GM12872 (cell line): ENCODE measurements at regions not wholly inside any gene's neighbourhood (a gene's known extent, or its start where the extent isn't known, plus 50 kb on each side); places are given as distances from the start of the nearest gene placed in this dataset.

Experiments
- TF ChIP-seq, protein P1 (sequence below): IDR thresholded peaks from 3 replicates; pipeline ENCODE4 v1.5.1; 2011; ENCODE audit warnings: low read depth, mild to moderate bottlenecking, low read length, moderate library complexity; ENCODE audit not compliant: insufficient read depth

DNA sequence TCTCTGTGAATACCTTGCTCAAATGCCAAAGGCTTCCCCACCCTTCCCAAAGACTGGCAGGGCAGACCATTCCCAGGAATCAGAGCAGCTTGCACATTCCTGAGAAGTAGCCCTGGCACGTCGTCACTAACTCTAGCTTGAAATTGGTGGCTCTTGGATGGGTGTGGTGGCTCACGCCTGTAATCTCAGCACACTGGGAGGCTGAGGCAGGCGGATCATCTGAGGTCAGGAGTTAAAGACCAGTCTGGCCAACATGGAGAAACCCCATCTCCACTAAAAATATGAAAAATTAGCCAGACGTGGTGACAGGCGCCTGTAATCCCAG is 108.2 kb upstream of the MPP7 start:
- TF ChIP-seq, protein P1, sequence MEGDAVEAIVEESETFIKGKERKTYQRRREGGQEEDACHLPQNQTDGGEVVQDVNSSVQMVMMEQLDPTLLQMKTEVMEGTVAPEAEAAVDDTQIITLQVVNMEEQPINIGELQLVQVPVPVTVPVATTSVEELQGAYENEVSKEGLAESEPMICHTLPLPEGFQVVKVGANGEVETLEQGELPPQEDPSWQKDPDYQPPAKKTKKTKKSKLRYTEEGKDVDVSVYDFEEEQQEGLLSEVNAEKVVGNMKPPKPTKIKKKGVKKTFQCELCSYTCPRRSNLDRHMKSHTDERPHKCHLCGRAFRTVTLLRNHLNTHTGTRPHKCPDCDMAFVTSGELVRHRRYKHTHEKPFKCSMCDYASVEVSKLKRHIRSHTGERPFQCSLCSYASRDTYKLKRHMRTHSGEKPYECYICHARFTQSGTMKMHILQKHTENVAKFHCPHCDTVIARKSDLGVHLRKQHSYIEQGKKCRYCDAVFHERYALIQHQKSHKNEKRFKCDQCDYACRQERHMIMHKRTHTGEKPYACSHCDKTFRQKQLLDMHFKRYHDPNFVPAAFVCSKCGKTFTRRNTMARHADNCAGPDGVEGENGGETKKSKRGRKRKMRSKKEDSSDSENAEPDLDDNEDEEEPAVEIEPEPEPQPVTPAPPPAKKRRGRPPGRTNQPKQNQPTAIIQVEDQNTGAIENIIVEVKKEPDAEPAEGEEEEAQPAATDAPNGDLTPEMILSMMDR: no peak

DNA sequence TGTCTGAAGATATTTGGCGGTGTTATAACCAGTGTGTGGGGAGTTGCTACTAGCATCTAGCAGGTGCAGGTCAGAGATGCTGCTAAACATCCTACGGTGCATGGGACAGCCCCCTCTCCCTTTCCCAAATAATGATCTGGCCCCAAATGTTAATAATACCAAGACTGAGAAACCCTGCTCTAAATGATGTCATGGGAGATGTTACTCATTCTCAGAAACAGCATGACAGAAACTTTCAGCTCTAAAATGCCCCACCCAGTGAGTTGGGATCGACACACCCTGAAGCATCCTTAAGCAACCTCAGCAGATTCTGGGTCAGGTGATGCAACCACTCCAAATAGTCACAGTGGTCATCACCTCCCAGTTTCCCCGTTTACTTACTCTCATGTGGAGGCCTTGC is 108.8 kb upstream of the MPP7 start:
- TF ChIP-seq, protein P1: no peak

DNA sequence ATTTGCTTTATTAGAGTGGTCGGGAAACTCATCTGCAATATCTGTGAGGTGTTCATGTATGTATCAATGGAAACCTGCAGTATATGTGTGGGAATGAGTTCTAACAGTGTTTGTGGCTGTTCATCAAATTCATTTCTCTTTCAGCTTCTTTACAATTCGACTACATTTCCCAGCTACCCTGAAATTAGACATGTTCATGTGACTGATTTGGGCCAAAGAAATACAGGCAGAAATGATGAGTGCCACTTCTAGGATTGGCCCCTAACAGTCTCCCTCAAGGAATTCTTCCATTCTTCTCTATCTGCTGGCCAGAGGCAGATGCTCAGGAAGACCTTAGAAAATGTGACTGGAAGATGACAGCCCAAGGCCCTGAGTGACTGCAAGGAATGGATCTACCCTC is 114.8 kb upstream of the WAC start:
- TF ChIP-seq, protein P1: no peak

DNA sequence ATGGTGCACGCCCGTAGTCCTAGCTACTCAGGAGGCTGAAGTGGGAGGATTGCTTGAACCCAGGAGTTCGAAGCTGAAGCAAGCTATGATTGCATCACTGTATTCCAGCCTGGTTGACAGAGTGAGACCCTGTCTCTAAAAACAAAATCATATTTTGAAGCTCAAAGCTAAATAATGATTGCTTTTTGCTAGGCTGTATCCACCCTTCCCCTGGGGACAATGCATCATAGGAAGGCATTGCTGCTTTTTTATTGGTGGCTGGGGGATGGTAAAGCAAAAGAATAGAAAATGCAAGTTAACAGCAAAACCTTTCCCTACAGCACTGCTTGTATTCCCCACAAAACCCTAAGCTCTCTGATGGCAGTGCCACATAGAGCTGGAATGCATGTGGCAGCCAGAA is 107.5 kb upstream of the WAC start:
- TF ChIP-seq, protein P1: no peak

DNA sequence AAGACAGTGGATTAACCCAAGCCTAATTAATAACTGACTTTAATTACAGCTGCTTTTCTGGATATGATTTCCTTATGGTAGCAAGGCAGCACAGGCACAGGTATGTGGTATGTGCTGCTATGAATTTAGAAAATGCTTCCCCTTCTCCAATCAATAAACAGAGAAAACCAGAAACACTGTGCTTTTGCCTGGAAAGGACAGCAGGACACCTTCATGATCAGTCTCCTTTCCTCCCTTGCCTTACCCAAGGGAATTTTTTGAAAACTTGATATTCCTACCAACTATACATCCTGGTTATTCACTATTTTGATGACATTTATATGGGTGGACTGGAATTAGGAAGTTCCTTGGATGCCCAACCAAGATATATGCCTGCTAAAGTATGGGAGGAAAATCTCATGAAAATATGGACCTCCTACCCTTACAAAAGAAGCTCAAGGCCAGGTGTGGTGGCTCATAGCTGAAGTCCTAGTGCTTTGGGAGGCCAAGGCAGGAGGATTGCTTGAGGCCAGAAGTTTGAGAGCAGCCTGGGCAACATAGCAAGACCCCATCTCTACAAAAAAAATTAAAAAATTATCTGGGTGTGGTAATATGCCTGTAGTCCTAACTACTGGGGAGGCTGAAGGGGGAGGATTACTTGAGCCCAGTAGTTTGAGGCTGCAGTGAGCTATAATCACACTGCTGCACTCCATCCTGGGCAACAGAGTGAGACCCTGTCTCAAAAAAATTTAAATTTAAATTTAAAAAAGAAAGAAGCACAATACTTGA is 106.3 kb upstream of the WAC start:
- TF ChIP-seq, protein P1: no peak

DNA sequence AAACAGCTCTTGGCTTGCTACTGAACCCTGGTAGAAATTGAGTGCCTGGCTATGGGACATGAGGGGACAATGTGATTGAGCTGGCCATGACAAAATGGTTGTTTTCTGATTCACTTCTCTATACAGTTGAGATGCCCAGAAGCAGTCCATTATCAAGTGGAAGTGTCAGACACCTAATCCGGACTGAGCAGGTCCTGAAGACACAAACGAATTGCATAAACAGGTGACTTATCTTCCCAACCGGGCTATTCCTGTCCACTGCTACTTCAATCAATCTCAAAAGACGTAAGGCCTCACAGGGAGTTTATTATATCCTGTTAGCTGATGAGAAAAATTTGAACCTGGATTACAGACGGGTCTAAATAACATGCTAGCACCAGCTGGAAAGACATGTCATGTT is 105.5 kb upstream of the WAC start:
- TF ChIP-seq, protein P1: no peak

DNA sequence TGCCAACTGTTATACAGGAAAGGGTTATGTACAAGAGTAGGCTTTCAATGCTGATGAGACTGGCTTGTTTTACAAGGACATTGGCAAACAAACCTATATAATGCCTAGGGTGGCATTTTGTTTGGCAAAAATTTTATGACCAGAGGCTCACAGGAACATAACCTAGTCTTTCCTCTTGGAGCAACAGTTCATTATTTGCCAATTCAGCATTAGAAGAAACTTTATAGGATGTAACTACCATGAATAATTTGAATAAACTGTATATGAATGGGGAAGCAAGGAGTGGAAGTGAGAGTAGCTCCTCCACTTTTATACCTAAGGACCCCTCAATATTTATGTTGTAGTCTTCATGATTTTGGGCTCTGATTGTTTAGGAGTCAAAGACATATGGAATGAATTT is 103.9 kb upstream of the WAC start:
- TF ChIP-seq, protein P1: no peak
